ENCODE measurements at regions not wholly inside any gene's neighbourhood (a gene's known extent, or its start where the extent isn't known, plus 50 kb on each side); places are given as distances from the start of the nearest gene placed in this dataset.

DNA sequence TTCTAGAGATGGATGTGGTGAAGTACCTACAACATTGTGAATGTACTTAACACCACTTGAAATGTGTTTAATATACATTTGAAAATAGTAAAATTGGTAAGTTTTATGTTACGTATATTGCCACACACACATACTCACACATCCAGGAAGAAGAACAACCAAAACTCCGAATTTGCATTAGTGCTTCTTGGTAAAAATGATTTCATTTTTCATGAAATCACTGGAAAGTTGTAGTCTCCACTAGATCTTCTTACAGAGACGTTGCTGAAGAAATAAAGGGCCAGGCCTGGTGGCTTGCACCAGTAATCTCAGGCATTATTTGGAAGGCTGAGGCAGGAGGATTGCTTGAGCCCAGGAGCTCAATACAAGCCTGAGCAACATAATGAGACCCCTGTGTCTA, 118.6 kb upstream of the ZNF608 start:
- H3K36me3 ChIP-seq (replicated peaks in 1 of 2; ENCODE audit: control insufficient read depth in 1 of 2, insufficient read depth in 2 of 2, low read length in 2 of 2): no peaks in the 10 kb centered on the region
- H3K9me3 ChIP-seq (ENCODE audit: low read length): no peaks in the 10 kb centered on the region
- H4K20me1 ChIP-seq (ENCODE audit: insufficient read depth, low read length): no peaks in the 10 kb centered on the region
- H3K79me2 ChIP-seq (ENCODE audit: insufficient read depth, low read length): no peaks in the 10 kb centered on the region
- ChIA-PET CTCF (ENCODE audit: low intra/inter-chr PET ratio, low total read pairs) (no interaction called here), POLR2A (no interaction called here)
- no peaks in the 10 kb centered on the region for H3K27me3 ChIP-seq (ENCODE audit: control insufficient read depth in 1 of 2, insufficient read depth in 2 of 2, low read length in 2 of 2)
- no peak overlapping the region for H3K9ac ChIP-seq (ENCODE audit: insufficient read depth, low read depth, low read length)
- intact Hi-C loops (cut with micrococcal nuclease; ENCODE audit: unreplicated experiment): no loop called here
- in situ Hi-C loops (cut with HindIII; ENCODE audit: extremely low pct_ligation_motif_present, low pct_unique_long_range_greater_than_20kb): no loop called here
- no peak overlapping the region for H2AFZ ChIP-seq (ENCODE audit: low read length)
- no peak overlapping the region for H3K27ac ChIP-seq (ENCODE audit: extremely low read length, insufficient read depth, low read length)
- H3K4me1 ChIP-seq (ENCODE audit: insufficient read depth, low read length): peaks cover 8% of the 10 kb centered on the region; the same call in 1 of the 2 replicates
- H3K4me3 ChIP-seq (replicated peaks in 1 of 3; ENCODE audit: insufficient read depth in 1 of 3, low read depth in 2 of 3, low read length in 3 of 3): no peak overlapping the region
- ATAC-seq: no peak
- no TSS peak for BruUV-seq (replicated peaks)
- 34% methylated on average over 3 of the region's 3 CpGs for WGBS (ENCODE audit: low lambda C conversion rate)
- DNase-seq (ENCODE audit: low spot score): no peak
- no peak overlapping the region for H3K4me2 ChIP-seq (ENCODE audit: low read depth, low read length)
- TF ChIP-seq HDAC6 (IDR thresholded peaks at IDR 0.05; ENCODE audit: low read depth, low read length) (no peak), ZNF235 (CRISPR knock-in tag; IDR thresholded peaks at IDR 0.05; ENCODE audit: borderline replicate concordance) (no peak), GLI4 (CRISPR knock-in tag; IDR thresholded peaks at IDR 0.05; ENCODE audit: borderline replicate concordance) (no peak), ZNF549 (CRISPR knock-in tag; IDR thresholded peaks at IDR 0.05) (no peak), ZNF605 (CRISPR knock-in tag; IDR thresholded peaks at IDR 0.05) (no peak), ZFP36 (IDR thresholded peaks at IDR 0.05; ENCODE audit: borderline replicate concordance, low read depth, low read length, partially characterized antibody) (no peak), ZNF768 (CRISPR knock-in tag; IDR thresholded peaks at IDR 0.05) (no peak)
- TF ChIP-seq, protein P1, sequence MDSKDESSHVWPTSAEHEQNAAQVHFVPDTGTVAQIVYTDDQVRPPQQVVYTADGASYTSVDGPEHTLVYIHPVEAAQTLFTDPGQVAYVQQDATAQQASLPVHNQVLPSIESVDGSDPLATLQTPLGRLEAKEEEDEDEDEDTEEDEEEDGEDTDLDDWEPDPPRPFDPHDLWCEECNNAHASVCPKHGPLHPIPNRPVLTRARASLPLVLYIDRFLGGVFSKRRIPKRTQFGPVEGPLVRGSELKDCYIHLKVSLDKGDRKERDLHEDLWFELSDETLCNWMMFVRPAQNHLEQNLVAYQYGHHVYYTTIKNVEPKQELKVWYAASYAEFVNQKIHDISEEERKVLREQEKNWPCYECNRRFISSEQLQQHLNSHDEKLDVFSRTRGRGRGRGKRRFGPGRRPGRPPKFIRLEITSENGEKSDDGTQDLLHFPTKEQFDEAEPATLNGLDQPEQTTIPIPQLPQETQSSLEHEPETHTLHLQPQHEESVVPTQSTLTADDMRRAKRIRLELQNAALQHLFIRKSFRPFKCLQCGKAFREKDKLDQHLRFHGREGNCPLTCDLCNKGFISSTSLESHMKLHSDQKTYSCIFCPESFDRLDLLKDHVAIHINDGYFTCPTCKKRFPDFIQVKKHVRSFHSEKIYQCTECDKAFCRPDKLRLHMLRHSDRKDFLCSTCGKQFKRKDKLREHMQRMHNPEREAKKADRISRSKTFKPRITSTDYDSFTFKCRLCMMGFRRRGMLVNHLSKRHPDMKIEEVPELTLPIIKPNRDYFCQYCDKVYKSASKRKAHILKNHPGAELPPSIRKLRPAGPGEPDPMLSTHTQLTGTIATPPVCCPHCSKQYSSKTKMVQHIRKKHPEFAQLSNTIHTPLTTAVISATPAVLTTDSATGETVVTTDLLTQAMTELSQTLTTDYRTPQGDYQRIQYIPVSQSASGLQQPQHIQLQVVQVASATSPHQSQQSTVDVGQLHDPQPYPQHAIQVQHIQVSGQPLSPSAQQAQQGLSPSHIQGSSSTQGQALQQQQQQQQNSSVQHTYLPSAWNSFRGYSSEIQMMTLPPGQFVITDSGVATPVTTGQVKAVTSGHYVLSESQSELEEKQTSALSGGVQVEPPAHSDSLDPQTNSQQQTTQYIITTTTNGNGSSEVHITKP (CRISPR knock-in tag; IDR thresholded peaks at IDR 0.05; ENCODE audit: low read depth): no peak
- TF ChIP-seq, protein P2, sequence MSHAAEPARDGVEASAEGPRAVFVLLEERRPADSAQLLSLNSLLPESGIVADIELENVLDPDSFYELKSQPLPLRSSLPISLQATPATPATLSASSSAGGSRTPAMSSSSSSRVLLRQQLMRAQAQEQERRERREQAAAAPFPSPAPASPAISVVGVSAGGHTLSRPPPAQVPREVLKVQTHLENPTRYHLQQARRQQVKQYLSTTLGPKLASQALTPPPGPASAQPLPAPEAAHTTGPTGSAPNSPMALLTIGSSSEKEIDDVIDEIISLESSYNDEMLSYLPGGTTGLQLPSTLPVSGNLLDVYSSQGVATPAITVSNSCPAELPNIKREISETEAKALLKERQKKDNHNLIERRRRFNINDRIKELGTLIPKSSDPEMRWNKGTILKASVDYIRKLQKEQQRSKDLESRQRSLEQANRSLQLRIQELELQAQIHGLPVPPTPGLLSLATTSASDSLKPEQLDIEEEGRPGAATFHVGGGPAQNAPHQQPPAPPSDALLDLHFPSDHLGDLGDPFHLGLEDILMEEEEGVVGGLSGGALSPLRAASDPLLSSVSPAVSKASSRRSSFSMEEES (CRISPR knock-in tag; IDR thresholded peaks at IDR 0.05): no peak
- FAIRE-seq: no peak

All from HepG2 (cell line).